H1 (cell line): ENCODE measurements at regions not wholly inside any gene's neighbourhood (a gene's known extent, or its start where the extent isn't known, plus 50 kb on each side); places are given as distances from the start of the nearest gene placed in this dataset.

Experiments used
- BACH1 ChIP-seq: IDR thresholded peaks from 2 replicates; pipeline ENCODE4 v1.6.1; 2012; ENCODE audit warnings: low read length, improper control_type of control experiment
- GABPA ChIP-seq: IDR thresholded peaks from 2 replicates; pipeline ENCODE4 v1.6.1; 2011; ENCODE audit warnings: mild to moderate bottlenecking, low read length, moderate library complexity, borderline replicate concordance; ENCODE audit not compliant: insufficient read depth
- HDAC2 ChIP-seq, 2 experiments: fragments of 300-600 bp in 1 of 2; sonication (generic) in 1 of 2; IDR thresholded peaks; 2 replicates each; pipeline ENCODE4 v1.6.1; 2011 to 2012; ENCODE audit warnings: low read depth in 2 of 2, low read length in 2 of 2, mild to moderate bottlenecking in 2 of 2, moderate library complexity in 2 of 2, borderline replicate concordance in 1 of 2, inconsistent platforms in 1 of 2
- KDM5A ChIP-seq: fragments of 200-600 bp; IDR thresholded peaks from 2 replicates; pipeline ENCODE4 v1.7.1; 2012; ENCODE audit warnings: mild to moderate bottlenecking, low read length, inconsistent platforms, mixed read lengths
- NANOG ChIP-seq: IDR thresholded peaks from 2 replicates; pipeline ENCODE4 v1.6.1; 2011; ENCODE audit warnings: low read length, low read depth, mild to moderate bottlenecking, inconsistent platforms; ENCODE audit not compliant: insufficient read depth, poor library complexity, severe bottlenecking
- POLR2A ChIP-seq, 2 experiments: IDR thresholded peaks; 1 replicate in 1 of 2; 2 replicates in 1 of 2; pipeline ENCODE4 v1.6.1; 2011; ENCODE audit warnings: low read depth in 2 of 2, low read length in 2 of 2, mild to moderate bottlenecking in 2 of 2; ENCODE audit errors: control extremely low read depth in 1 of 2
- SAP30 ChIP-seq: fragments of 300-600 bp; sonication (generic); IDR thresholded peaks from 2 replicates; pipeline ENCODE4 v1.7.1; 2012; ENCODE audit warnings: low read length, moderate library complexity, mild to moderate bottlenecking, inconsistent platforms; ENCODE audit not compliant: insufficient read depth, insufficient replicate concordance

- no peak for TF ChIP-seq BACH1
- no peak for TF ChIP-seq KDM5A
- no peak for TF ChIP-seq NANOG
- TF ChIP-seq GABPA: no peak
- no peak for TF ChIP-seq HDAC2 (IDR thresholded peaks at IDR 0.05; ENCODE audit: borderline replicate concordance in 1 of 2, low read depth in 2 of 2, low read length in 2 of 2)
- no peak for TF ChIP-seq POLR2A (IDR thresholded peaks at IDR 0.05; ENCODE audit: control extremely low read depth in 1 of 2, low read depth in 2 of 2, low read length in 2 of 2)
- no peak for TF ChIP-seq SAP30
Measured at GRCh38 chr3:161890147-161890625, 393.6 kb downstream of the OTOL1 start (continued).
